ENCODE measurements at regions not wholly inside any gene's neighbourhood (a gene's known extent, or its start where the extent isn't known, plus 50 kb on each side); places are given as distances from the start of the nearest gene placed in this dataset.

GRCh38 chr14:42311876-42312275 is 705.2 kb downstream of the LRFN5 start:
- no peak for TF ChIP-seq FOXM1 (CRISPR knock-in tag; IDR thresholded peaks at IDR 0.05)
- no peak for TF ChIP-seq HIC2 (CRISPR knock-in tag; IDR thresholded peaks at IDR 0.05; ENCODE audit: low read depth)
- TF ChIP-seq ZNF879 (CRISPR knock-in tag; IDR thresholded peaks at IDR 0.05) = no peak
- TF ChIP-seq JUN (CRISPR knock-in tag; IDR thresholded peaks at IDR 0.05) = no peak
- TF ChIP-seq, protein P1, sequence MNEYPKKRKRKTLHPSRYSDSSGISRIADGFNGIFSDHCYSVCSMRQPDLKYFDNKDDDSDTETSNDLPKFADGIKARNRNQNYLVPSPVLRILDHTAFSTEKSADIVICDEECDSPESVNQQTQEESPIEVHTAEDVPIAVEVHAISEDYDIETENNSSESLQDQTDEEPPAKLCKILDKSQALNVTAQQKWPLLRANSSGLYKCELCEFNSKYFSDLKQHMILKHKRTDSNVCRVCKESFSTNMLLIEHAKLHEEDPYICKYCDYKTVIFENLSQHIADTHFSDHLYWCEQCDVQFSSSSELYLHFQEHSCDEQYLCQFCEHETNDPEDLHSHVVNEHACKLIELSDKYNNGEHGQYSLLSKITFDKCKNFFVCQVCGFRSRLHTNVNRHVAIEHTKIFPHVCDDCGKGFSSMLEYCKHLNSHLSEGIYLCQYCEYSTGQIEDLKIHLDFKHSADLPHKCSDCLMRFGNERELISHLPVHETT (CRISPR knock-in tag; conservative IDR thresholded peaks at IDR 0.05) = no peak
